CD4-positive, alpha-beta T cell treated with Interleukin-6 at 100 ng/mL for 8 hours (primary cell): ENCODE measurements at regions not wholly inside any gene's neighbourhood (a gene's known extent, or its start where the extent isn't known, plus 50 kb on each side); places are given as distances from the start of the nearest gene placed in this dataset.

Experiments used
- DNase-seq: peaks from one replicate; pipeline ENCODE4 v3.0.0-alpha.2; 2020; ENCODE audit warnings: mixed read lengths, low spot score

GRCh38 chr1:226816576-226816975 lies 53.8 kb upstream of the PSEN2 start:
- DNase-seq: no peak

- DNase-seq: no peak
Observed at GRCh38 chr1:226814751-226815537, 55.5 kb upstream of the PSEN2 start.

GRCh38 chr1:226813671-226814591 lies 56.5 kb upstream of the PSEN2 start:
- DNase-seq: no peak

- DNase-seq: no peak
Observed at GRCh38 chr1:226810681-226811080, 59.7 kb upstream of the PSEN2 start.

GRCh38 chr1:226809785-226810571 lies 60.4 kb upstream of the PSEN2 start:
- DNase-seq: no peak

- no peak for DNase-seq
Observed at GRCh38 chr1:226808501-226808900, 61.9 kb upstream of the PSEN2 start.

- DNase-seq: no peak
Observed at GRCh38 chr1:226806988-226807387, 63.4 kb upstream of the PSEN2 start.

GRCh38 chr1:226804907-226805759 lies 65.3 kb upstream of the PSEN2 start:
- no peak for DNase-seq

GRCh38 chr1:226800763-226801380 lies 61.8 kb upstream of the ITPKB start:
- DNase-seq: no peak

- no peak for DNase-seq
Observed at GRCh38 chr1:226799634-226800281, 60.7 kb upstream of the ITPKB start.

GRCh38 chr1:226798427-226799411 lies 59.6 kb upstream of the ITPKB start:
- peak; percentile 70 for DNase-seq

GRCh38 chr1:226797151-226797550 lies 58.1 kb upstream of the ITPKB start:
- no peak for DNase-seq

- DNase-seq: no peak
Observed at GRCh38 chr1:226793620-226794276, 54.7 kb upstream of the ITPKB start.

GRCh38 chr1:226792368-226792767 lies 53.3 kb upstream of the ITPKB start:
- no peak for DNase-seq

- DNase-seq: no peak
Observed at GRCh38 chr1:226790545-226791181, 51.6 kb upstream of the ITPKB start.

GRCh38 chr1:226788965-226789364 lies 49.9 kb upstream of the ITPKB start:
- DNase-seq: no peak
